ENCODE measurements at regions not wholly inside any gene's neighbourhood (a gene's known extent, or its start where the extent isn't known, plus 50 kb on each side); places are given as distances from the start of the nearest gene placed in this dataset.
"Not testable (repeated sequence)": the region's sequence is repeated elsewhere in the genome, so short reads cannot be mapped to it uniquely, and the experiment has no call there.

DNA sequence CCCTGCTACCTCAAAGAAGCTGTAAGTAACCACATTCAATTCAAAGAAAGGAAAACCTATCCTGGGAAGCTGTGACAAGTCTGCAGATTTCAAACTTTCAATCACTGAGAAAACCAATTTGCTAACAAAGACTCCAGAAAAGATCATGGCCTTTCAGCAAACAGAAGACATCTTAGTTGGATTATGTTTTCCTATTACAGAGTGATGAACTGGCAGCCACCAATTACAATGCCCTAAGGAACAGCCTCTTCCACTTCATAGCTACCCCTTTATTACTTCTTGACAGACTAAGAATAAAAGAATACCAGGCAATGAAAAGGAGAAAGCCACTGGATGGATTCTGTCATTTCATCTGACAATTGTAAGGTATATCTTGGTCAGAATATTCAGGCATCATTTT lies 128.2 kb upstream of the RASEF start:
- intact Hi-C loops (cut with DNase I) = no loop called here
- Histone ChIP-seq H3K9me3 (no peaks in the 10 kb centered on the region), H3K27ac (no peak overlapping the region), H3K4me3 (no peak overlapping the region), H3K36me3 (ENCODE audit: insufficient read depth in 1 of 2, low read depth in 1 of 2) (no peaks in the 10 kb centered on the region), H3K4me1 (no peaks in the 10 kb centered on the region), H3K27me3 (ENCODE audit: insufficient read depth in 3 of 3, low read length in 2 of 3) (peaks cover 0 to 13% (median 0%) of the 10 kb centered on the region in 3 donors)
- ATAC-seq (no peak), DNase-seq (no peak)
- no peak for TF ChIP-seq CTCF (IDR thresholded peaks at IDR 0.05)

GRCh38 chr9:83189026-83189425 lies 126.1 kb upstream of the RASEF start:
- ATAC-seq; intact Hi-C loops (cut with DNase I); H3K27me3 ChIP-seq (ENCODE audit: insufficient read depth in 3 of 3, low read length in 2 of 3); H3K4me3 ChIP-seq; H3K27ac ChIP-seq; DNase-seq; H3K9me3 ChIP-seq; H3K4me1 ChIP-seq; H3K36me3 ChIP-seq (ENCODE audit: insufficient read depth in 1 of 2, low read depth in 1 of 2): not testable (repeated sequence)
- 64 to 77% (median 67%) methylated on average over 4 of the region's 4 CpGs for WGBS, 3 donors

GRCh38 chr9:83188277-83188676 lies 125.3 kb upstream of the RASEF start:
- WGBS, 3 donors = 72 to 78% (median 77%) methylated on average over 3 of the region's 3 CpGs
- H3K9me3 ChIP-seq = no peaks in the 10 kb centered on the region
- intact Hi-C loops (cut with DNase I) = no loop called here
- no peak overlapping the region for H3K4me3 ChIP-seq
- H3K27me3 ChIP-seq (ENCODE audit: insufficient read depth in 3 of 3, low read length in 2 of 3) = peaks cover 0 to 9% (median 0%) of the 10 kb centered on the region in 3 donors
- no peak overlapping the region for H3K27ac ChIP-seq
- no peak for TF ChIP-seq CTCF (IDR thresholded peaks at IDR 0.05)
- H3K4me1 ChIP-seq = no peaks in the 10 kb centered on the region
- no peak for ATAC-seq
- H3K36me3 ChIP-seq (ENCODE audit: insufficient read depth in 1 of 2, low read depth in 1 of 2) = no peaks in the 10 kb centered on the region
- DNase-seq = no peak

DNA sequence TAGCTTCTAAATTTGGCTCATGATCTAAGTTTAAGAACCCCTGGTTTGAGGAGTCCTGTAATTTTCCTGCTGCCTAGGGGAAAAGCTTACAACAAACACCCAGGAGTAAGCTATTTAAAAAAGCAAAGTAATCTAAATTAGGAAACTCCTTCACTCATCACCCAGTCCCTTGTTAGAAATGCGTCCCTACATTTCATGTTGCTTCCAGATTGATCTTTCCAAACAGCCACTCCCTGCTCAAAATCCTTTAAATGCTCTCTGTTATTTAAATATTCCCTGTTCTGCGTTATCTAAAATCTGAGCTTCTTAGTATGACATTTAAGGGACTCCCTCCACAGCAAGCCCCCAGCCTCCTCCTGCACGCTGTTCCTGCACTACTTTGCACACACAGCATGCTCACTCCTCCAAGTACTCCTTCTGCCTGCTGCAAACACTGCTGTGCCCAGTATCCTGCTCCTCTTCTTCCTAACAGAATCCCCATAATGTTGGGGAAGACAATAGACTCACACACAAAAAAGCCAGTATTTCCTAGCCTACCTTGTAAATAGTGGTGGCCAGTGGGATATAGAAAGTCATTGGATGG lies 123.3 kb upstream of the RASEF start:
- Histone ChIP-seq H3K27me3 (ENCODE audit: insufficient read depth in 3 of 3, low read length in 2 of 3) (peaks cover 0 to 3% (median 0%) of the 10 kb centered on the region in 3 donors), H3K9me3 (no peaks in the 10 kb centered on the region), H3K4me1 (no peaks in the 10 kb centered on the region), H3K4me3 (no peak overlapping the region), H3K36me3 (ENCODE audit: insufficient read depth in 1 of 2, low read depth in 1 of 2) (no peaks in the 10 kb centered on the region), H3K27ac (no peak overlapping the region)
- ATAC-seq = no peak
- intact Hi-C loops (cut with DNase I) = no loop called here
- no peak for TF ChIP-seq CTCF (IDR thresholded peaks at IDR 0.05)
- no peak for DNase-seq
- 49 to 63% (median 50%) methylated on average over 3 of the region's 3 CpGs for WGBS, 3 donors

GRCh38 chr9:83185488-83186154 lies 122.7 kb upstream of the RASEF start:
- no peaks in the 10 kb centered on the region for H3K4me1 ChIP-seq
- no peak overlapping the region for H3K4me3 ChIP-seq
- peaks cover 0 to 3% (median 0%) of the 10 kb centered on the region in 3 donors for H3K27me3 ChIP-seq (ENCODE audit: insufficient read depth in 3 of 3, low read length in 2 of 3)
- 25 to 32% (median 26%) methylated on average over 8 of the region's 8 CpGs for WGBS, 3 donors
- no peak overlapping the region for H3K27ac ChIP-seq
- no peak for TF ChIP-seq CTCF (IDR thresholded peaks at IDR 0.05)
- no peaks in the 10 kb centered on the region for H3K36me3 ChIP-seq (ENCODE audit: insufficient read depth in 1 of 2, low read depth in 1 of 2)
- no peak for DNase-seq
- no peaks in the 10 kb centered on the region for H3K9me3 ChIP-seq
- no peak for ATAC-seq
- intact Hi-C loops (cut with DNase I) = no loop called here

All from psoas muscle (tissue), 7 donors.